Keratinocyte (primary cell): ENCODE measurements at regions not wholly inside any gene's neighbourhood (a gene's known extent, or its start where the extent isn't known, plus 50 kb on each side); places are given as distances from the start of the nearest gene placed in this dataset.

Experiments used
- DNase-seq: peaks from one replicate; pipeline ENCODE4 v3.0.0-alpha.2; 2011; ENCODE audit warnings: low read depth, missing footprints, low spot score
- FAIRE-seq: peaks from 2 replicates; lab custom pipeline; 2011; peaks lifted over from hg19 to GRCh38; lab: Jason Lieb, UNC
- H2AFZ ChIP-seq: 2 replicates; pipeline ENCODE4 v1.6.0; 2012; ENCODE audit warnings: low read length, control low read depth, inconsistent platforms; ENCODE audit not compliant: control insufficient read depth
- H3K27ac ChIP-seq: 2 replicates; pipeline ENCODE4 v1.5.1; 2011; ENCODE audit warnings: low read length; ENCODE audit not compliant: control insufficient read depth, insufficient read depth
- H3K27me3 ChIP-seq: 3 replicates; pipeline ENCODE4 v1.6.0; 2011; ENCODE audit warnings: low read length; ENCODE audit not compliant: control insufficient read depth, insufficient read depth; ENCODE audit errors: extremely low read depth
- H3K36me3 ChIP-seq, 2 experiments: 2 replicates in 1 of 2; 3 replicates in 1 of 2; pipeline ENCODE4 v1.5.1; 2011; ENCODE audit warnings: low read length in 2 of 2, mild to moderate bottlenecking in 1 of 2; ENCODE audit not compliant: control insufficient read depth in 2 of 2, insufficient read depth in 2 of 2; ENCODE audit errors: extremely low read depth in 1 of 2
- H3K4me1 ChIP-seq: 3 replicates; pipeline ENCODE4 v1.5.1; 2011; ENCODE audit warnings: low read length; ENCODE audit not compliant: control insufficient read depth, insufficient read depth; ENCODE audit errors: extremely low read depth
- H3K4me2 ChIP-seq: 3 replicates; pipeline ENCODE4 v1.6.0; 2011; ENCODE audit warnings: low read depth, low read length; ENCODE audit not compliant: control insufficient read depth, insufficient read depth; ENCODE audit errors: extremely low read depth
- H3K4me3 ChIP-seq, 3 experiments: fragments of 200-600 bp in 1 of 3; sonication (generic) in 1 of 3; 2 replicates in 2 of 3; 3 replicates in 1 of 3; pipeline ENCODE4 v1.5.1; 2011 to 2016; ENCODE audit warnings: low read length in 3 of 3, mild to moderate bottlenecking in 3 of 3, control low read depth in 2 of 3, inconsistent platforms in 1 of 3, low read depth in 1 of 3, mixed read lengths in 1 of 3, mixed run types in 1 of 3, moderate library complexity in 1 of 3; ENCODE audit not compliant: control insufficient read depth in 2 of 3, insufficient read depth in 2 of 3; ENCODE audit errors: extremely low read depth in 1 of 3
- H3K79me2 ChIP-seq: 2 replicates; pipeline ENCODE4 v1.6.0; 2012; ENCODE audit warnings: low read length; ENCODE audit not compliant: control insufficient read depth, insufficient read depth
- H3K9ac ChIP-seq: 3 replicates; pipeline ENCODE4 v1.6.0; 2011; ENCODE audit warnings: low read length; ENCODE audit not compliant: control insufficient read depth, insufficient read depth; ENCODE audit errors: extremely low read depth
- H3K9me1 ChIP-seq: 3 replicates; pipeline ENCODE4 v1.6.0; 2011; ENCODE audit warnings: low read length; ENCODE audit not compliant: control insufficient read depth, insufficient read depth; ENCODE audit errors: extremely low read depth
- H3K9me3 ChIP-seq: 2 replicates; pipeline ENCODE4 v1.5.1; 2012; ENCODE audit warnings: low read depth, low read length; ENCODE audit not compliant: control insufficient read depth
- H4K20me1 ChIP-seq: 3 replicates; pipeline ENCODE4 v1.6.0; 2011; ENCODE audit warnings: low read length; ENCODE audit not compliant: control insufficient read depth, insufficient read depth; ENCODE audit errors: extremely low read depth
- CTCF ChIP-seq, 3 experiments: IDR thresholded peaks in 1 of 3; conservative IDR thresholded peaks in 1 of 3; optimal IDR thresholded peaks in 1 of 3; 2 replicates in 2 of 3; 3 replicates in 1 of 3; pipeline versions ENCODE3 to v1.5.1; 2011; ENCODE audit warnings: low read length in 3 of 3, mild to moderate bottlenecking in 3 of 3, moderate library complexity in 2 of 3, control low read depth in 1 of 3, inconsistent platforms in 1 of 3; ENCODE audit not compliant: insufficient read depth in 2 of 3; ENCODE audit errors: extremely low read depth in 1 of 3
- EZH2 ChIP-seq: IDR thresholded peaks from one replicate; pipeline ENCODE4 v1.6.1; 2012; ENCODE audit warnings: inconsistent platforms, mild to moderate bottlenecking, low read length, moderate library complexity
- dilution Hi-C: fragments of 300-500 bp; cut with MboI; formaldehyde crosslinking; loops from one replicate; pipeline ENCODE4 v1.7.0; 2020; ENCODE audit warnings: low sequenced_read_pairs; ENCODE audit not compliant: extremely low pct_ligation_motif_present

- no peak overlapping the region for H3K9ac ChIP-seq
- H3K27ac ChIP-seq: no peak overlapping the region
- H3K4me2 ChIP-seq: no peak overlapping the region
- H2AFZ ChIP-seq: no peak overlapping the region
- no peaks in the 10 kb centered on the region for H3K36me3 ChIP-seq
- no peaks in the 10 kb centered on the region for H3K4me1 ChIP-seq
- dilution Hi-C loops: no loop called here
- no peaks in the 10 kb centered on the region for H3K27me3 ChIP-seq
- no peaks in the 10 kb centered on the region for H4K20me1 ChIP-seq
- no peak for FAIRE-seq
- H3K9me1 ChIP-seq: no peaks in the 10 kb centered on the region
- TF ChIP-seq CTCF (optimal IDR thresholded peaks at IDR 0.05 in 1 of 3, IDR thresholded peaks at IDR 0.05 in 1 of 3, conservative IDR thresholded peaks at IDR 0.05 in 1 of 3; ENCODE audit: extremely low read depth in 1 of 3, insufficient read depth in 2 of 3, low read length in 3 of 3) (no peak), EZH2 (no peak)
- no peak for DNase-seq
- no peaks in the 10 kb centered on the region for H3K79me2 ChIP-seq
- no peaks in the 10 kb centered on the region for H3K9me3 ChIP-seq
- H3K4me3 ChIP-seq: no peak overlapping the region
These were observed 279.8 kb upstream of the MAGEB18 start for GRCh38 chrX:25858273-25858880.

- Histone ChIP-seq H3K79me2 (no peaks in the 10 kb centered on the region), H3K4me1 (no peaks in the 10 kb centered on the region), H3K9me3 (no peaks in the 10 kb centered on the region), H3K9ac (no peak overlapping the region), H3K27ac (no peak overlapping the region), H3K36me3 (no peaks in the 10 kb centered on the region), H3K4me2 (no peak overlapping the region), H3K27me3 (no peaks in the 10 kb centered on the region), H2AFZ (no peak overlapping the region), H4K20me1 (no peaks in the 10 kb centered on the region), H3K4me3 (no peak overlapping the region), H3K9me1 (no peaks in the 10 kb centered on the region)
- dilution Hi-C loops: no loop called here
- TF ChIP-seq CTCF (optimal IDR thresholded peaks at IDR 0.05 in 1 of 3, IDR thresholded peaks at IDR 0.05 in 1 of 3, conservative IDR thresholded peaks at IDR 0.05 in 1 of 3; ENCODE audit: extremely low read depth in 1 of 3, insufficient read depth in 2 of 3, low read length in 3 of 3): no peak
- TF ChIP-seq EZH2: no peak
- DNase-seq (no peak), FAIRE-seq (no peak)
These were observed 277.8 kb upstream of the MAGEB18 start for GRCh38 chrX:25860322-25860721.
